ENCODE measurements at regions not wholly inside any gene's neighbourhood (a gene's known extent, or its start where the extent isn't known, plus 50 kb on each side); places are given as distances from the start of the nearest gene placed in this dataset.

DNA sequence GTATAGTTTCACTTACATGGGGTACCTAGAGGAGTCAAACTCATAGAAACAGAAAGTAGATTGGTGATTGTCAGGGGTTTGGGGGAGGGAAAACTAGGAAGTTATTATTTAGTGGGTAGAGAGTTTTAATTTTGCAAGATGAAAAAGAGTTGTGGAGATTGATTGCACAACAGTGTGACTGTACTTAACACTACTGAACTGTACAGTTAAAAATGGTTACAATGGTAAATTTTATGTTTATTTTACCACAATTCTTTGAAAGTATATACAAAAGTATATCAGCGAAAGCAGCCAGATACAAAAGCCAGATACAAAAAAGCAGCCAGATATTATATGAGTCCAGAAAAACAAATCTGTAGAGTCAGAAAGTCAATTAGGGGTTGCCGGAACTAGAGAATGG, 247.6 kb downstream of the IPO8 start:
- TF ChIP-seq, protein P1, sequence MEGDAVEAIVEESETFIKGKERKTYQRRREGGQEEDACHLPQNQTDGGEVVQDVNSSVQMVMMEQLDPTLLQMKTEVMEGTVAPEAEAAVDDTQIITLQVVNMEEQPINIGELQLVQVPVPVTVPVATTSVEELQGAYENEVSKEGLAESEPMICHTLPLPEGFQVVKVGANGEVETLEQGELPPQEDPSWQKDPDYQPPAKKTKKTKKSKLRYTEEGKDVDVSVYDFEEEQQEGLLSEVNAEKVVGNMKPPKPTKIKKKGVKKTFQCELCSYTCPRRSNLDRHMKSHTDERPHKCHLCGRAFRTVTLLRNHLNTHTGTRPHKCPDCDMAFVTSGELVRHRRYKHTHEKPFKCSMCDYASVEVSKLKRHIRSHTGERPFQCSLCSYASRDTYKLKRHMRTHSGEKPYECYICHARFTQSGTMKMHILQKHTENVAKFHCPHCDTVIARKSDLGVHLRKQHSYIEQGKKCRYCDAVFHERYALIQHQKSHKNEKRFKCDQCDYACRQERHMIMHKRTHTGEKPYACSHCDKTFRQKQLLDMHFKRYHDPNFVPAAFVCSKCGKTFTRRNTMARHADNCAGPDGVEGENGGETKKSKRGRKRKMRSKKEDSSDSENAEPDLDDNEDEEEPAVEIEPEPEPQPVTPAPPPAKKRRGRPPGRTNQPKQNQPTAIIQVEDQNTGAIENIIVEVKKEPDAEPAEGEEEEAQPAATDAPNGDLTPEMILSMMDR (IDR thresholded peaks at IDR 0.05; ENCODE audit: low read depth, low read length) = no peak
- TF ChIP-seq EZH2phosphoT487 (IDR thresholded peaks at IDR 0.05; ENCODE audit: low read depth) = no peak

Measured in OCI-LY3 (cell line).